DMS 273 (cell line): ENCODE measurements at regions not wholly inside any gene's neighbourhood (a gene's known extent, or its start where the extent isn't known, plus 50 kb on each side); places are given as distances from the start of the nearest gene placed in this dataset.
A peak's percentile ranks its signal among the peaks of the same experiment; 100 is the strongest.

ENCODE experiments used
- DNase-seq: peaks from one replicate; lab custom pipeline; 2025; ENCODE audit not compliant: unreplicated experiment; lab: John Stamatoyannopoulos, UW

- peak; percentile 71 for DNase-seq
Observed at GRCh38 chr13:105048677-105049076, 1486.8 kb downstream of the EFNB2 start.

GRCh38 chr13:105047676-105048295, 1487.7 kb downstream of the EFNB2 start:
- DNase-seq = peak; percentile 6

- DNase-seq = no peak
Observed at GRCh38 chr13:105037110-105037509, 1498.4 kb downstream of the EFNB2 start.

- DNase-seq = peak; percentile 11
Observed at GRCh38 chr13:105035092-105035491, 1500.4 kb downstream of the EFNB2 start.

GRCh38 chr13:105033999-105034398, 1501.5 kb downstream of the EFNB2 start:
- DNase-seq = no peak

- DNase-seq = no peak
Observed at GRCh38 chr13:105031306-105031705, 1504.2 kb downstream of the EFNB2 start.

GRCh38 chr13:105030851-105031250, 1504.6 kb downstream of the EFNB2 start:
- no peak for DNase-seq

- no peak for DNase-seq
Observed at GRCh38 chr13:105019073-105019472, 1516.4 kb downstream of the EFNB2 start.

GRCh38 chr13:105016266-105016665, 1519.2 kb downstream of the EFNB2 start:
- no peak for DNase-seq

GRCh38 chr13:105008604-105009003, 1526.9 kb downstream of the EFNB2 start:
- DNase-seq = no peak

GRCh38 chr13:105007166-105007808, 1528.2 kb downstream of the EFNB2 start:
- DNase-seq = no peak

- no peak for DNase-seq
Observed at GRCh38 chr13:104996022-104996421, 1539.4 kb downstream of the EFNB2 start.

GRCh38 chr13:104993708-104994107, 1541.8 kb downstream of the EFNB2 start:
- no peak for DNase-seq

- DNase-seq = no peak
Observed at GRCh38 chr13:104987621-104988020, 1547.8 kb downstream of the EFNB2 start.

- peak; percentile 72 for DNase-seq
Observed at GRCh38 chr13:104984296-104984818, 1551.1 kb downstream of the EFNB2 start.

- DNase-seq = peak; percentile 3
Observed at GRCh38 chr13:104983601-104984000, 1551.9 kb downstream of the EFNB2 start.

- no peak for DNase-seq
Observed at GRCh38 chr13:104980586-104980985, 1554.9 kb downstream of the EFNB2 start.

- DNase-seq = no peak
Observed at GRCh38 chr13:104979281-104980030, 1556.0 kb downstream of the EFNB2 start.

GRCh38 chr13:104976986-104977385, 1558.5 kb downstream of the EFNB2 start:
- DNase-seq = no peak

GRCh38 chr13:104975272-104975671, 1560.2 kb downstream of the EFNB2 start:
- DNase-seq = no peak

GRCh38 chr13:104968876-104969275, 1566.6 kb downstream of the EFNB2 start:
- DNase-seq = no peak
